ENCODE measurements at regions not wholly inside any gene's neighbourhood (a gene's known extent, or its start where the extent isn't known, plus 50 kb on each side); places are given as distances from the start of the nearest gene placed in this dataset.

- Histone ChIP-seq H3K9me3 (replicated peaks; ENCODE audit: insufficient read depth, low read length) (no peaks in the 10 kb centered on the region), H3K79me2 (ENCODE audit: low read length) (no peaks in the 10 kb centered on the region), H3K9me2 (replicated peaks; ENCODE audit: insufficient read depth, low read length) (no peaks in the 10 kb centered on the region), H3K27ac (ENCODE audit: low read length) (no peak overlapping the region), H2AFZ (ENCODE audit: low read length) (no peak overlapping the region), H3K9ac (ENCODE audit: low read length) (no peak overlapping the region), H4K20me1 (ENCODE audit: insufficient read depth, low read length) (no peaks in the 10 kb centered on the region), H3K36me3 (replicated peaks; ENCODE audit: insufficient read depth, low read length) (no peaks in the 10 kb centered on the region), H3F3A (ENCODE audit: insufficient read depth, low read length) (no peaks in the 10 kb centered on the region), H3K4me3 (ENCODE audit: low read length) (no peak overlapping the region), H3K27me3 (replicated peaks; ENCODE audit: insufficient read depth, low read length) (no peaks in the 10 kb centered on the region), H3K4me2 (ENCODE audit: low read depth, low read length) (no peak overlapping the region), H3K4me1 (ENCODE audit: low read length) (no peaks in the 10 kb centered on the region)
- no peak for DNase-seq
- TF ChIP-seq EZH2phosphoT487 (IDR thresholded peaks at IDR 0.05; ENCODE audit: low read length) (no peak), CTCF (IDR thresholded peaks at IDR 0.05; ENCODE audit: low read length) (no peak), EZH2 (optimal IDR thresholded peaks at IDR 0.05; ENCODE audit: low read depth, low read length) (no peak)
Measured at GRCh38 chr20:51196991-51197651, 174.2 kb upstream of the KCNG1 start.

GRCh38 chr20:51195990-51196389, 173.1 kb upstream of the KCNG1 start:
- H3K27me3 ChIP-seq (replicated peaks; ENCODE audit: insufficient read depth, low read length) = no peaks in the 10 kb centered on the region
- no peaks in the 10 kb centered on the region for H3K4me1 ChIP-seq (ENCODE audit: low read length)
- no peak overlapping the region for H3K4me2 ChIP-seq (ENCODE audit: low read depth, low read length)

GRCh38 chr20:51195419-51195901, 172.6 kb upstream of the KCNG1 start:
- Histone ChIP-seq H4K20me1 (ENCODE audit: insufficient read depth, low read length) (no peaks in the 10 kb centered on the region), H3K9me3 (replicated peaks; ENCODE audit: insufficient read depth, low read length) (no peaks in the 10 kb centered on the region), H3K9ac (ENCODE audit: low read length) (no peak overlapping the region), H3K27me3 (replicated peaks; ENCODE audit: insufficient read depth, low read length) (no peaks in the 10 kb centered on the region), H3K4me2 (ENCODE audit: low read depth, low read length) (no peak overlapping the region), H3K9me2 (replicated peaks; ENCODE audit: insufficient read depth, low read length) (no peaks in the 10 kb centered on the region), H2AFZ (ENCODE audit: low read length) (no peak overlapping the region), H3K4me3 (ENCODE audit: low read length) (no peak overlapping the region), H3K27ac (ENCODE audit: low read length) (no peak overlapping the region), H3K36me3 (replicated peaks; ENCODE audit: insufficient read depth, low read length) (no peaks in the 10 kb centered on the region), H3K4me1 (ENCODE audit: low read length) (no peaks in the 10 kb centered on the region), H3F3A (ENCODE audit: insufficient read depth, low read length) (no peaks in the 10 kb centered on the region), H3K79me2 (ENCODE audit: low read length) (no peaks in the 10 kb centered on the region)
- no peak for TF ChIP-seq CTCF (IDR thresholded peaks at IDR 0.05; ENCODE audit: low read length)
- no peak for TF ChIP-seq EZH2phosphoT487 (IDR thresholded peaks at IDR 0.05; ENCODE audit: low read length)
- no peak for TF ChIP-seq EZH2 (optimal IDR thresholded peaks at IDR 0.05; ENCODE audit: low read depth, low read length)
- DNase-seq = no peak

More at GRCh38 chr20:51195990-51196389, 173.1 kb upstream of the KCNG1 start:
- H3K4me3 ChIP-seq (ENCODE audit: low read length) = no peak overlapping the region
- no peaks in the 10 kb centered on the region for H3K79me2 ChIP-seq (ENCODE audit: low read length)
- no peaks in the 10 kb centered on the region for H3K9me3 ChIP-seq (replicated peaks; ENCODE audit: insufficient read depth, low read length)
- H2AFZ ChIP-seq (ENCODE audit: low read length) = no peak overlapping the region
- no peaks in the 10 kb centered on the region for H3K36me3 ChIP-seq (replicated peaks; ENCODE audit: insufficient read depth, low read length)
- H3F3A ChIP-seq (ENCODE audit: insufficient read depth, low read length) = no peaks in the 10 kb centered on the region
- no peaks in the 10 kb centered on the region for H4K20me1 ChIP-seq (ENCODE audit: insufficient read depth, low read length)
- no peak for DNase-seq
- no peak overlapping the region for H3K27ac ChIP-seq (ENCODE audit: low read length)
- H3K9me2 ChIP-seq (replicated peaks; ENCODE audit: insufficient read depth, low read length) = no peaks in the 10 kb centered on the region
- TF ChIP-seq CTCF (IDR thresholded peaks at IDR 0.05; ENCODE audit: low read length) (no peak), EZH2phosphoT487 (IDR thresholded peaks at IDR 0.05; ENCODE audit: low read length) (no peak), EZH2 (optimal IDR thresholded peaks at IDR 0.05; ENCODE audit: low read depth, low read length) (no peak)
- H3K9ac ChIP-seq (ENCODE audit: low read length) = no peak overlapping the region
